AG04450 (cell line): ENCODE measurements at regions not wholly inside any gene's neighbourhood (a gene's known extent, or its start where the extent isn't known, plus 50 kb on each side); places are given as distances from the start of the nearest gene placed in this dataset.

Experiments used
- CTCF ChIA-PET: fragments of 300-600, 350-600 bp; formaldehyde crosslinking; extraction: SDS; loops from one replicate; lab custom pipeline; 2022; ENCODE audit warnings: antibody characterized with exemption, inconsistent platforms; lab: Charles Lee
- POLR2A ChIA-PET: fragments of 350-600 bp; formaldehyde crosslinking; extraction: SDS; loops from one replicate; lab custom pipeline; 2021; ENCODE audit warnings: antibody characterized with exemption, inconsistent platforms; lab: Yijun Ruan, JAX
- DNase-seq: peaks from one replicate; pipeline ENCODE4 v3.0.0-alpha.2; 2011; ENCODE audit warnings: low read depth, low spot score
- H3K27ac ChIP-seq: one replicate; pipeline ENCODE4 v1.5.1; 2012; ENCODE audit warnings: low read depth, low read length, control low read depth
- H3K27me3 ChIP-seq: one replicate; pipeline ENCODE4 v1.6.0; 2012; ENCODE audit warnings: low read length; ENCODE audit not compliant: control insufficient read depth, insufficient read depth
- H3K4me3 ChIP-seq: 2 replicates; pipeline ENCODE4 v1.5.1; 2011; ENCODE audit warnings: mild to moderate bottlenecking, low read depth, low read length, control low read depth
- H3K9me3 ChIP-seq: 2 replicates; pipeline ENCODE4 v1.5.1; 2012; ENCODE audit warnings: low read length; ENCODE audit not compliant: control insufficient read depth, insufficient read depth
- TF ChIP-seq, protein P1 (sequence below): IDR thresholded peaks from 2 replicates; pipeline ENCODE4 v1.5.1; 2011; ENCODE audit warnings: low read depth, low read length, control low read depth, inconsistent platforms

GRCh38 chr12:107296681-107297089 lies 203.3 kb upstream of the CRY1 start:
- DNase-seq: no peak
- ChIA-PET CTCF (interaction anchor here (1.0 to 1.6 kb wide), 3 partner anchors 17 to 165 kb away, joined by 3 to 5 read pairs (median 4); no protein-coding TSS in a partner anchor), POLR2A (no interaction called here)
- TF ChIP-seq, protein P1, sequence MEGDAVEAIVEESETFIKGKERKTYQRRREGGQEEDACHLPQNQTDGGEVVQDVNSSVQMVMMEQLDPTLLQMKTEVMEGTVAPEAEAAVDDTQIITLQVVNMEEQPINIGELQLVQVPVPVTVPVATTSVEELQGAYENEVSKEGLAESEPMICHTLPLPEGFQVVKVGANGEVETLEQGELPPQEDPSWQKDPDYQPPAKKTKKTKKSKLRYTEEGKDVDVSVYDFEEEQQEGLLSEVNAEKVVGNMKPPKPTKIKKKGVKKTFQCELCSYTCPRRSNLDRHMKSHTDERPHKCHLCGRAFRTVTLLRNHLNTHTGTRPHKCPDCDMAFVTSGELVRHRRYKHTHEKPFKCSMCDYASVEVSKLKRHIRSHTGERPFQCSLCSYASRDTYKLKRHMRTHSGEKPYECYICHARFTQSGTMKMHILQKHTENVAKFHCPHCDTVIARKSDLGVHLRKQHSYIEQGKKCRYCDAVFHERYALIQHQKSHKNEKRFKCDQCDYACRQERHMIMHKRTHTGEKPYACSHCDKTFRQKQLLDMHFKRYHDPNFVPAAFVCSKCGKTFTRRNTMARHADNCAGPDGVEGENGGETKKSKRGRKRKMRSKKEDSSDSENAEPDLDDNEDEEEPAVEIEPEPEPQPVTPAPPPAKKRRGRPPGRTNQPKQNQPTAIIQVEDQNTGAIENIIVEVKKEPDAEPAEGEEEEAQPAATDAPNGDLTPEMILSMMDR: no peak
- no peak overlapping the region for H3K4me3 ChIP-seq
- H3K27me3 ChIP-seq: peaks cover 2% of the 10 kb centered on the region
- H3K9me3 ChIP-seq: no peaks in the 10 kb centered on the region
- no peak overlapping the region for H3K27ac ChIP-seq

DNA sequence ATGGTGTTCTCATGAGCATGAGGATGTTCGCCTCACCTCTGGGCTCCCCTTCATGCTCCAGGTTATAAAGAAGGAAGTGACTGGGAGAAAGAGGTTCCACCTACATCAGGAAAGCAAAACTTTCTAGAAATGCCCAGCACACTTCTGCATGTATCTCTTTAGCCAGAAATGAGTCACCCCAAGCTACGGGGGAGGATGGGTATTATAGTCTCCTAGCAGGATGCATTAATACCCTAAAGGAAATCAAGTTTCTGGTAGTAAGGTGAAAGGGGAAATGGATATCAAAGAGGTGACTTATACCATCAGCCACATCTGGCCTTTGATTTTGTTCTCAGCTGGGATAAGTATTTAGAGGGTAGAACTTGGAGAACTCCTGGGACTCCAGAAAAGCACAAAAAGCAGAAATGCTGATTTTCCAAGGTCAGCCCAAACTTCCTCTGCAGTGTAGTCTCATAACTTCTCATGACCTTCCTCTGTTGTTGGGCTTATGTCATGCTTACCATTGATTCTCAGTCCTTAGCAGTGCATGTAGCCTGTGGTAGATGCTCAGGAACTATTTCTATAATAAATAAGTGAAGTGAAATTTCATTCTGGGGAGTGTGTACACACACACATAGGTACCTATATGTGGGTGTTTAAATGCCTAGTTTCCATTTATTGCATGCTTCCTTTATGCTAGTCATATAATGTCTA lies 209.4 kb upstream of the CRY1 start:
- DNase-seq: no peak
- no peaks in the 10 kb centered on the region for H3K9me3 ChIP-seq
- H3K4me3 ChIP-seq: no peak overlapping the region
- peaks cover 2% of the 10 kb centered on the region for H3K27me3 ChIP-seq
- ChIA-PET POLR2A (no interaction called here), CTCF (interaction anchor here (0.8 kb wide), 1 partner anchor 10 kb away, joined by 3 read pairs; no protein-coding TSS in a partner anchor)
- TF ChIP-seq, protein P1: no peak
- no peak overlapping the region for H3K27ac ChIP-seq

- CTCF ChIA-PET: interaction anchor here (1.0 kb wide), 1 partner anchor 123 kb away, joined by 3 read pairs; no protein-coding TSS in a partner anchor
Measured at GRCh38 chr12:107304588-107305532, 211.5 kb upstream of the CRY1 start.

DNA sequence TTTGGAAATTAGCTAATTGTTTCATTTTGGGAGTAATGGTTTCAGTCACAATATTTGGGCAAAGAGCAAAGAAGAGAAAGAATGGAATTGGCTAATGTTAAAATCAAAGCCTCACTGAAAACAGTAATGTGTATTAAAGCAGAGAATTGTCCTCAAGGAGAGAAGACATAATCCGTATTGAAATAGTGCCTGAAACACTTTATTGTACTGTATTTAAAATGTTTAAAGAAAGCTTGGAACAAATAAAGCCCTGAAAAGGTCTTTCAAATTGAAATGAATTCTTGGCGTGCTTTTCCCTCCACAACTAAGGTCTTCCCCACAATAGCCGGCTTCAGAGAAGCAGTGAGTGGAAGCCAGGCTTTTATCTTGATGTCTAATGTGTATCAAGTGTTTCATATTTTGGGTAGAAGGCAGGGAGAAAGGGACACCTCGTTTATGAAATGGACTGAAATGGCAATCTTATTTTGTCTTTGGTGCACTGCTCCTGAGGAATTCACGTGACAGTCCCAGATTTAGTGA lies 212.9 kb upstream of the CRY1 start:
- no peak for DNase-seq
- POLR2A ChIA-PET: no interaction called here
- Histone ChIP-seq H3K4me3 (no peak overlapping the region), H3K27ac (no peak overlapping the region), H3K27me3 (peaks cover 14% of the 10 kb centered on the region), H3K9me3 (no peaks in the 10 kb centered on the region)
- TF ChIP-seq, protein P1: no peak
- CTCF ChIA-PET: interaction anchor here (1.0 to 1.3 kb wide), 2 partner anchors 124 to 174 kb away, joined by 3 read pairs; no protein-coding TSS in a partner anchor

More at GRCh38 chr12:107304588-107305532, 211.5 kb upstream of the CRY1 start:
- POLR2A ChIA-PET: no interaction called here
- TF ChIP-seq, protein P1: no peak
- H3K27ac ChIP-seq: no peak overlapping the region
- DNase-seq: no peak
- H3K27me3 ChIP-seq: peaks cover 9% of the 10 kb centered on the region
- no peak overlapping the region for H3K4me3 ChIP-seq
- no peaks in the 10 kb centered on the region for H3K9me3 ChIP-seq
